Renal cortical epithelial cell (primary cell): ENCODE measurements at regions not wholly inside any gene's neighbourhood (a gene's known extent, or its start where the extent isn't known, plus 50 kb on each side); places are given as distances from the start of the nearest gene placed in this dataset.
A peak's percentile ranks its signal among the peaks of the same experiment; 100 is the strongest.

ENCODE experiments used
- DNase-seq: peaks from one replicate; pipeline ENCODE4 v3.0.0-alpha.2; 2011; ENCODE audit warnings: low read depth

- DNase-seq: no peak
These were observed 61.9 kb upstream of the PTPRZ1 start for GRCh38 chr7:121810831-121811672.

DNA sequence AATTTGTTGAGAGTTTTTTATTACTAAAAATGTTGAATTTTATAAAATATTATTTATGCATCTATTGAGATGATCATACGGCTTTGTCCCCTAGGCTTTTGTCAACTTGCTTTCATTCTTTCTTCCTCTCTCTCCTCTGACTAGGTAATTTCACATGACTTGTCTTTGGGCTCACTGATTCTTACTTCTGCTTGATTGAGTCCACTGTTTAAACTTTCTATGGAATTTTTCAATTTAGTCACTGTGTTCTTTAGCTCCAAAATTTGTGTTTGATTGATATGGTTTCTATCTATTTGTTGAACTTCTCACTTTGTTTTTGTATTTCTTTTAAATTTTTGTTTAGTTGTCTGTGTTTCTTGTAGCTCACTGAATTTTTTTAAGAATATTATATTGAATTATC, 65.9 kb upstream of the PTPRZ1 start:
- no peak for DNase-seq

DNA sequence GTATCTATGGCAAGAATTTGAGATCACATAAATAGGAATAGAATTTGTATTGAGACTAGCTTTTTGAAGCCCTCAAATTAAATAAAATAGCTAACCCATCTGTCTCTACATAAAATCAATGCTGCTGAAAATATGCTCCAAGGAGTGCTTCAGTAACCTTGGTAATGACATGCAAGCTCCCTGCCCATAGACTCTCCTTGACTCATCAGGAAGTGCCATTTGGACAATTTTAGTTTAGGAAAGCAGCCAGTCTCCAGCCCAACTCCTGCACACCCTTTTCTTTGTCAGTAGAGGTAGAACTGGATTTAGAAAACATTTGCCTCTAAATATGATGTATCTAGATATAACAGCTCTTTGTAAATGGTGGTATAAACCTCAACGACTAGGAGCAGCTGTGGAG, 69.9 kb upstream of the PTPRZ1 start:
- no peak for DNase-seq

- no peak for DNase-seq
These were observed 71.9 kb upstream of the PTPRZ1 start for GRCh38 chr7:121800916-121801675.

DNA sequence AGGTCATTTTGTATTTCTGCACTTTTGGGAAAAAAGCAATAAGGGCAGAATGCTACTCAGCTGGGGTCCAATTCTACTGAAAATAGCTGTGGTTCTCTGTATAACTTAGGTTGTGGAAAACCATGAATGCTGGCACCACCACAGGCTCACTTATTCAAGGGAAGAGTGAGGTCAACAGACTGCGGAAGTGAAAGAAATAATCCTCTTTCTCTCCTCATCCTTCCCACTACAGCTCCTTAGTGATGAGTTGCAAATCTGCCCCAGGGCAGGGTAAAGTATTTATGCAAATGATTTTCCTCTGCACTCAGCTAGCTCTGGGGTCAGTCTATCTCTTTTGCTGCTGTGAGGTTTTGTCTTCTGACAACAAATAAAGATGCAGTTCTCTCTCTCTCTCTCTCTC, 74.1 kb upstream of the PTPRZ1 start:
- no peak for DNase-seq

DNA sequence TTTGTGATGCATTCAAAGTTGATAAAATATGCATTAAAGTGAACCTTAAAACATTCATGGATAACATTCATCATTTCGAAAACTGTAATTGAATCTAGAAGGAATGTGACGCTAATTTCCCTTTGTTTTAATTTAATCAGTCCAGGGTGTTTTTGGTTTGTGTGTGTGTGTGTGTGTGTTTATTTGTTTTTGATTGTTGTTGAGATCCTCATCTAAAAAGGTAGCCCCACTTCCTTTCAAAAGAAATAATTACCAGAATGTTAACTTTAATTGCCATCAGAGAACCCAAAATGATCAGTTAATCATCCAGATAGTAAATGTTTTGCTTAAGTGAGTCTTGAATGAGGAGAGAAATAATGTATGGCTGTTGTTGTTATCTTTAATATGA, 74.5 kb upstream of the PTPRZ1 start:
- no peak for DNase-seq

- DNase-seq: peak; percentile 31
These were observed 75.1 kb upstream of the PTPRZ1 start for GRCh38 chr7:121797657-121798452.

GRCh38 chr7:121796936-121797656, 75.9 kb upstream of the PTPRZ1 start:
- no peak for DNase-seq

DNA sequence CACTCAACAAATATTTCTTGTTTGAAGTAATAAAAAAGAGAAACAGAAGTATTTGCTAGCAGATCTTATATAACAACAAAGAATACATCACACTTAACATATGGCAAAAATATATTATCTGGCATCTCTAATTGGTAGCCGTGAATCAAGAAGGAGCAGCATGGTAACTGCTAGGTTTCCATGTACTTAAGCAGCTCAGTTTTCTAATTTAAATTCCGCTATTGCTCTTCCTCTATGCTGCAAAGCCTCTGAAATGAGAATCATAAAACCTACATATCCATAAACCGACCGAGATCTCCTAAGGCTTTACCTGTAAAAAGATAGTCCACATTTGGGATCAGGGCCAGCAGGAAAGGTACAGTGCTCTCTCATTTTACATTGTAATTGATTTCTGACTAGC, 76.6 kb upstream of the PTPRZ1 start:
- DNase-seq: no peak

- DNase-seq: no peak
These were observed 77.2 kb upstream of the PTPRZ1 start for GRCh38 chr7:121795736-121796135.

GRCh38 chr7:121793716-121794115, 79.2 kb upstream of the PTPRZ1 start:
- DNase-seq: no peak

- DNase-seq: no peak
These were observed 95.3 kb upstream of the PTPRZ1 start for GRCh38 chr7:121777672-121778071.

- DNase-seq: no peak
These were observed 98.4 kb upstream of the PTPRZ1 start for GRCh38 chr7:121774563-121774962.

DNA sequence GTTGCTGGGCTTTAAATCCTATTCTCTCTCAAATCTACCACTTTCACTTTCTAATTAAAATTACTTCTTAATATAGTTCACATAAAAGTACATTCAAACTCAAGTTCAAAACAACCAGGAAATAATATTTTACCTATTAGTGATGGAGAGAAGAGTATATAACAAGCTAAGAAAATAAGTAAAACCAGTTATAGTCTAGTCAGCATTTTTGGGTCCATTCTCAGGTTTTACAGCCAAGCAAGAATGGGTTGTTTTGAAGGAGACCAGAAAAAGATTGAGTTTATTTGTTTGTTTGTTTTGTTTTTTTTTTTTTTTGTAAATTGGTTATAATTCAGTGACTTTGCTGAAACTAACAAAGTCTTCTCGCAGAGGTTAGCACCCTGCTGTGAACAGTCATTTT, 106.3 kb upstream of the PTPRZ1 start:
- DNase-seq: no peak

- DNase-seq: no peak
These were observed 111.6 kb upstream of the PTPRZ1 start for GRCh38 chr7:121761399-121761798.

DNA sequence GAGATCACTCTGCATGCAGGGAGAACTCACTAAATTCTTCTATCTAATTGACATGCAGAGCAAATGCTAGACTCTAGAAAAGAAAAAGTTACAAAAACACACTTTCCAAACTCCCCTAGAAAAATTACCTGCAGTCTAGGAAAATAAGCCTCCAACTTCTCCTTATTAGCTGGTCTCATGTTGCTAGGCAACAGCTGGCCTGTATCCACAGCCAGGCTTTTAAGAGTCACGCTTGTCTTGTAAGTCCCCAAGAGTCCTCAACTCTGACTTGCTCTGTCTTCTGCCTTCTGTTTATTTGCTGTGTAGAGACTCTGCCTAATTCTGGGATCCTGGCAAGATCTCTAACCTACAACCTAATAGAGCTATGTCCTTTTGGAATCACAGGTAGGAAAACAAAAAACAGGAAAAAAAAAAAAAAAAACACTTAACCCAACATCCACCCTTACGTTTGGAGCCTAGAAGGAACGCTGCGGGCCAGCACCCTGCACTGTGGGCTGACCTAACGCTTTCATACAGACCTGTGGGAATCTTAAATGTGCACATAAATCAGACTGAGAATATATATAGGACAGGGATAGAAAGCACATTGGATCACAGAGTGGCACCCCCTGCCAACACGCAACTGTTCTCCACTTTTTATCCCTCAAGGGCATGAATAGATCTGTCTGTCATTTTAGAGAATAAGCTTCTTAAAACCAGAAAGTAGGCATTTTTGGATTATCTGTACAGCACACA, 117.0 kb upstream of the PTPRZ1 start:
- DNase-seq: no peak

- no peak for DNase-seq
These were observed 117.7 kb upstream of the PTPRZ1 start for GRCh38 chr7:121755286-121755685.

GRCh38 chr7:121753944-121754343, 119.0 kb upstream of the PTPRZ1 start:
- no peak for DNase-seq

DNA sequence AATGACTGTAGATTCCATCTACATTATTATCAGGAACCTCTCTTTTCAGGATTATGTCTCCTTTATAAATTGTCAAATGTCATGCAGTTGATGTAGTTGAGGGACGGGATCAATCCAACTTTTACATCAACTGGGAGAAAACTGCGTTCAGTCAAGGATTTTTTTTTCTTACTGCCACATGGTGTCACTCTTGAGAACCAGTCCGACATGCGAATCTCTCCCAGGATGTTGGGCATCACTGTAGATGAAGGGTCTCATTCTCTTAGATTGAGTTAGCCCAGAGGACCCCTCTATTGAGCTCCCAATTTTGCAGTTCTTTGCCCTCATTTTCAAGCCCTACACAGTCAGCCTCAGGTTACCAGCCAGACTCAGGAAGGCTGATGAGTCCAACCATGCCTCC, 120.3 kb upstream of the PTPRZ1 start:
- DNase-seq: peak; percentile 8

- no peak for DNase-seq
These were observed 124.4 kb upstream of the PTPRZ1 start for GRCh38 chr7:121748546-121748945.

GRCh38 chr7:121745856-121746255, 127.1 kb upstream of the PTPRZ1 start:
- DNase-seq: no peak
